ENCODE measurements at regions not wholly inside any gene's neighbourhood (a gene's known extent, or its start where the extent isn't known, plus 50 kb on each side); places are given as distances from the start of the nearest gene placed in this dataset.
"Not testable (repeated sequence)": the region's sequence is repeated elsewhere in the genome, so short reads cannot be mapped to it uniquely, and the experiment has no call there.

DNA sequence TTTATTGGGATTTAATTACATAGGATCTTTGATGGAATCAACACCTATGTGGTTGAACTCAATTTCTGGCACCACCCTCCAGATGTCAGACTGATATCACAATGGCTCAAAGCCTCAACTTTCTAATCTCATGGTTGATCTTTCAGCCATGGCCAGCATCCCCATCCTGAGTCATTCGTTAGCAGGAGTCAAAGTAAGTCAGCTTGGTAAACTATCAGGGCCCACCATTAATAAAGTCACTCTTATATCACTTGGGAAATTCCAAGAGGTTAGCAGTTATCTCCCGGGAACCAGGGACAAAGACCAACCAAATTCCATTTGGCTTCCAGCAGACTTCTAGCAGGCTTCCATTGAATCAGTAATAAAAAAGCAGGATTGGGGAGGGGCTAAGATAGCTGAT, 50.7 kb upstream of the TNFSF4 start:
- DNase-seq, result no peak

DNA sequence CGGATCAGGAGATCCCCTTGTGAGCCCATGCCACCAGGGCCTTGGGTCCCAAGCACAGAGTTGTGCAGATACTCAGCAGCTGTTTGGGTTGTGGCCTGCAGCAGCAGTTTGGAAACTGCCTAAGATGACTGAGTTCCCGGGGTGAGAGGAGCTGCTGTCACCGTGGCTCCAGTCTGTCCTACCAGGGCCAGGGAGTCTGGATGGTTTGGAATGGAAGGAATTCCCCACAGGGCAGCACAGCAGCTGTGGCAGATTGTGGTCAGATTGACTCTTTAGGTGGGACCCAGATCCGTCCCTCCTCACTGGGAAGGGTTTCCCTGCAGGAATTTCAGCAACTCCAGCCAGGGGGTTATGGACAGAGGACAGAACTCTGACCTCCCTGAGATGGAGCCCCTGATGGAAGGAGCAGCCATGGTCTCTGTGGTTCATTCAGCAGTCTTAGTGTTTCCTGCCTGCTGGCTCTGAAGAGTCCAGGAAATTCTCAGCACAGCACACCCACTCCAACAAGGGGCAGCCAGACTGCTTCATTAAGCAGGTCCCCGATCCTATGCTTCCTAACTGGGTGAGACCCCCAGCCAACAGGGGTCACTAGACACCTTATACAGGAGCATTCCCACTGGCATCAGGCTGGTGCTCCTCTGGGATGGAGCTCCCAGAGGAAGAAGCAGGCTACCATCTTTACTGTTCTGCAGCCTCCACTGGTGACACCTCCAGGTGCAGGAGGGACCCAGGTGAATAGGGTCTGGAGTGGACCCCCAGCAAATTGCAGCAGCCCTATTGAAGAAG, 51.5 kb upstream of the TNFSF4 start:
- DNase-seq, result no peak

DNA sequence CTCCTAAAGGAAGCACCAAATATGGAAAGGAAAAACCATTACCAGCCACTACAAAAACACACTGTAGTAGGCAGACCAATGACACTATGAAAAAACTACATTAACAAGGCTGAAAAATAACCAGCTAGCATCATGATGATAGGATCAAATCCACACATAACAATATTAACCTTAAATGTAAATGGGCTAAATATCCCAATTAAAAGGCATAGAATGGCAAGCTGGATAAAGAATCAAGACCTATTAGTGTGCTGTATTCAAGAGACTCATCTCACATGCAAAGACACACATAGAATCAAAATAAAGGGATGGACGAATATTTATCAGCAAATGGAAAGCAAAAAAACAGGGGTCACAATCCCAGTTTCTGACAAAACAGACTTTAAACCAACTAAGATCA, 53.2 kb upstream of the TNFSF4 start:
- DNase-seq, result not testable (repeated sequence)

DNA sequence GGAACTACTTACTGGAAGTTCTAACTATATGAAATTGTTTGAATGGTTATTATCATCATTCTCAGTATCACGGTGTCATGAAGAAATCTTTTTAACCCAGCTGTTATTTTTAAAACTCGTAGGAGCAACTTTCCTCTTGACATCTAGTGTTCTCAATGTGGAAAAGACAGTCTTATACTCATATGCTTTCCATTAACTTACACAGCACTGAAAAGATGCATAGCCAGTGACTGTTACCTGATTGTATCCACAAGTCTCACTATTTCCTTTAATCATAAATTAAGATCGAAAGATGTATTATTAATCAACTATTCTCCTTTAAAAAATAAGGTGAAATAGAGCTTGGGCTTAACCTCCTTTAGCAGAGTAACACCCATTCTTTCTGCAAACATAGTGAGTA, 59.7 kb upstream of the TNFSF4 start:
- no peak for DNase-seq

DNA sequence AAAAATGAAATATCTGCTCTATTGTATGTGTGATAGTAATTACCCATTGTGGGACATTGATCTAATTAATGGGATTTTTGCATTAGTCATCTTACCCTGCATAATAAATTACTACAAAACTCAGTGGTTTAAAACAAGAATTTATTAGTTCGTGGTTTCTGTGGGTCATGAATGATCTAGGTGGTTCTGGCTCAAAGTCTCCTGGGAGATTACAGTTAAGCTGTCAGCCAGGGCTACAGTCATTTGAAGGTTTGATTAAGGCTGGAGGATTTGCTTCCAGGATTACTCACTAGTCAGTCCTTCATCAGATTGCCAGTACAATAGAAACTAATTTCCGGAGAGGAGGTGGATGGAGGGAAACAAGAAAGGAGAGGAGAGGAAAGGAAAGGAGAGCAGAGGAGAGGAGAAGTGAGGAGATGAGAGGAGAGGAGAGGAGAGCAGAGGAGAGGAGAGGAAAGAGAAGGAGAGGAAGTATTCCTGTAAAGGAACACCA, 60.4 kb upstream of the TNFSF4 start:
- no peak for DNase-seq

DNA sequence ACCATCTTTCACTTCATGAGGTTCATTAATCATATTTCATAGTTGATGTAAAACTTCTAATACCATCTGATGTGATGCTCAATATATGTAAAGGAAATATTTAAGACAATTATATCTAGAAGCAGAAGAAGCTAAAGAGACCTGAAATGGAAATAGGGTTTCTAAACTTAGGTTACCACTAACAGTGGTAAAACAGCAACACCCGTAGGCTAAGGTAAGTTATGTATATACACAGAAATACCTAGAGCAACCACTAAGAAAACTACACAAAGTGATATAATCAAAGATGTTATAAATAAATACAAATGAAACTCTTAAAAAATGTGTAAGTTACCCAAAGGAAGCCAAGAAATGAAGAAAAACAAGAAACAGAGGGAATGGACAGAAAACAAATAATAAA, 61.1 kb upstream of the TNFSF4 start:
- DNase-seq, result no peak

DNA sequence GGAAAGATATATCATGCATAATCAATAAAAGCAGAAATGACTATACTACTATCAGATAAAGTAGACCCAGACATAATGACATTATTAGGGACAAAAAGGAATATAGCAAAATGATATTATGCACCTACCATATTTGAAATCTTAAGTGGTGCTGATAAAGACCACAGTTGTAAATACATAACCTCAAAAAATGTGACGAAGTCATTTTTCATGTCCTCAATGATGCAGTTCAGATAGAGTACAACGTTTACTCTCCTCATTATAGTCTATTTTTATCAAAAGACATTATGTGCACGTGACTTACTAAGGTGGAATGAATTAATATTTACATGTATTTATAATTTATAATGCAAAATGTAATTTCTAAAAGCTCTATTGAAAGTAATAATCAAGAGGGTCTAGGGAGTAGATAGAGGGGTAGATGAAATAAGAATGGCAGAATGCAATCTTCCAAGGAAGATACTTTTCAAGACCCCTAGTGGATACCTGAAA, 61.7 kb upstream of the TNFSF4 start:
- DNase-seq, result no peak

DNA sequence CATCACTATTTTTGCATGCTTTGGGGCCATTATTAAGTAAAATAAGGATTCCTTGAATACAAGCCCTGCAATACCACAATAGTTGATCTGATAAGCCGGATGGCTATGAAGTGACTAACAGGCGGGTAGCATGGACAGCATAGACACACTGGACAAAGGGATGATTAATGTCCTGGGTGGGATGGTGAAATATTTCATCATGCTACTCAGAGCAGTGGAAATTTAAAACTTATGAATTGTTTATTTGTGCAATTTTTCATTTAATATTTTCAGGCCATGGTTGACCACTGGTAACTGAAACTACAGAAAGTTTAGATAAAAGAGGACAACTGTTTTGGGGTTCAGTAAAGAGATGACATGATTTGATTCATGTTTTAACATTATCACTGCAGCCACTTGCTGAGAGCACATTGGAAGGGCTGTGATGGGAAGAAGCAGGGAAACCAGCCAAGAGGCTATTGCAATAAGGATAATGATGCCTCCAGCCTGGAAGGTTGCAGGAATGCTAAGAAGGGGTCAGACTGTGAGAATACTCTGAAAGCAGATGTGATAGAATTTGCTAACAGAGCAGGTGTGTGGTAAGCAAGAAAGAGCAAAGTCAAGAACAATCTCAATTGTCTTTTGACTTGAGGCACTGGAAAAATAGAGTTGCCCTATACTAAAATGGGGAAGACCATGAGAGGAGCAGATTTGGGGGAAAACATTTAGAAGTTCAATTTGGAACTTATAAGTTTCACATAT, 62.5 kb upstream of the TNFSF4 start:
- no peak for DNase-seq

GRCh38 chr1:173270243-173270642, 63.1 kb upstream of the TNFSF4 start:
- DNase-seq, result no peak

- DNase-seq, result not testable (repeated sequence)
These were observed 63.9 kb upstream of the TNFSF4 start for GRCh38 chr1:173271021-173271420.

DNA sequence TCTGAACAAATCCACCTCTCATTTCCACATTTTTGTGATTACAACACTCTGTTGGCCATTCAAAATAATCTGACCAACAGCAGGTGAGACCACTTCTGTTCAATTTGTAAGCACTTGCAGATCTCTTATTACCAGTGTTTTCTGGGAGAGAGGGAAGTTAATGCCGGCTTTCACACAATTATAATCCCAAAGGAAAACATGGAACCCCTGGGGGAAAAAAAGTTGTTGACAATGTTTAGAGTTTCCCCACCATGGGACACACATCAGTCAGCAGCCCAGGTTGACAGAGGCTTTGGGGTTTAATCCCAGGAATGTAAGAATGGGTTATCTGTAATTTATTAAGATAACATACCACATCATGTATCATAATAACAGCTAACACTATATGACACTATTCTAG, 68.4 kb upstream of the TNFSF4 start:
- DNase-seq, result no peak

- DNase-seq, result no peak
These were observed 70.0 kb upstream of the TNFSF4 start for GRCh38 chr1:173276922-173277800.

DNA sequence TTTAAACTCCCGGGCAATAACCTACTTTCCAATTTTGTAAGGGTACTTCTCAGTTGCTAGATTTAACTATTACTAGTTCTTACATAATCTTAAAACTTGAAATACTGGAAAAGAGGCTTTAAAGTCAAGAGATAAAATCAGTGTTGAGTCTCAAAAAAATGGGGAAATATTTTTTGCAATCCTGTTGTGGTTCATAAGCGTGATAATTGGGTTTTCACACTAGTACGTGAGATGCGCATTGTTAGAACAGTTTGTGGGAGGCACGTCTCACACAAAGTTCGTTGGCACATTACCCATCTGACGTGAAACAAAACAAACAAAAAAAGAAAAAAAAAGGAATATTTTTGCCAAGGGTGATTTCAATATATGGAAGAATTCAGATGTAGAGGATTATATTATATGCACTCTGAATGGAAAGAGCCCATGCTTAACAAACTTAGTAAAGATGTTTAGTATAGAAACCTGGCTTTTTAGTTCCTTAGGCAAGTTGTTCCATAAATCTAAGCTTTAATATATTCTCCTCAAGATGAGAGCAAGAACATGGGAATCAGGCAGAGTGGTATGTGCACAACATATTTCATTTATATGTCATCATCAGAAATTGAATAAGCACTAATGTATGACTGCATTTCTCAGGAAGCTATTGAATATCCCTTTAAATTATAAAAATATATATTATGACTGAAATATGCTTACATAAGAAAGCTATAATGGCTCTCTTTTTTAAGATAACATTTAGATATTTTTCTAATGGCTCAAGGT, 73.9 kb upstream of the TNFSF4 start:
- DNase-seq, result no peak

DNA sequence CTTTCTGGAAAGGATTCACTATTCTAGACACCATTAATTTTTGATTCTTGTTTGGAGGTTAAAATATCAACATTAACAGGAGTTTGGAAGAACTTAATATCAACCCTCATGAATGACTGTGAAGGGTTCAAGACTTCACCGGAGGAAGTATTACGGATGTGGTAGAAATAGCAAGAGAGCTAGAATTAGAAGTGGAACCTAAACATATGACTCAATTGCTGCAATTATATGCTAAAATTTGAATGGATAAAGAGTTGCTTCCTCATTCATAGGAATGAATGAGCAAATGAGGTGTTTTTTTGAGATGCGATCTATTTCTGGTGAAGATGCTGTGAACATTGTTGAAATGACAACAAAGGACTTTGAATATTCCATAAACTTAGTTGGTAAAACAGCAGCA, 77.9 kb upstream of the TNFSF4 start:
- no peak for DNase-seq

GRCh38 chr1:173287785-173288184, 80.7 kb upstream of the TNFSF4 start:
- DNase-seq, result no peak

DNA sequence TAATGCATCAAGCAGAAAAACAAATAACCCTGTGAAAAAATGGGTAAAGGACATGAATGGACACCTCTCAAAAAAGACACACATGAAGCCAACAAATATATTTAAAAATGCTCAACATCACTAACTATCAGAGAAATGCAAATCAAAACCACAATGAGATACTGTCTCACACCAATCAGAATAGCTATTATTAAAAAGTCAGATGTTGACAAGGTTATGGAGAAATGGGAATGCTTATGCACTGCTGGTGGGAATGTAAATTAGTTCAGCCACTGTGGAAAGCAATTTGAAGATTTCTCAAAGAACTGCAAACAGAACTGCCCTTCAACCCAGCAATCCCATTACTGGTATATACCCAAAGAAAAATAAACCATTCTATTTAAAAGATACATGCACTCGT, 86.6 kb upstream of the TNFSF4 start:
- no peak for DNase-seq

DNA sequence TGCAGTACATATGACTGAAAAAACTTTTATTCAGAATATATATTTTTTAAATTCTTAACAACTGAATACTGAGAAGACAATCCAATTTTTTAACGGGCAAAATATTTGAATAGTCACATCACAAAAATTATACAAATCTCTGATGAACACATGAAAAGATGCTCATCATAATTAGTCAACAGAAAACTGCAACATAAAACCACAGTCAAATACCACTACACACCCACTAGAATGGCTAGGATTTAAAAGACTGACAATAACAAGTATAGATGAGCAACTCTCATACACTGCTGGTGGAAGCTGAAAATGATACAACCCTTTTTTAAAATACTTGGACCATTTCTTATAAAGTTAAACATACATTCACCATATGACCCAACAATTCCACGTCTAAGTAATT, 87.7 kb upstream of the TNFSF4 start:
- no peak for DNase-seq

- DNase-seq, result no peak
These were observed 88.3 kb upstream of the TNFSF4 start for GRCh38 chr1:173295391-173295790.

DNA sequence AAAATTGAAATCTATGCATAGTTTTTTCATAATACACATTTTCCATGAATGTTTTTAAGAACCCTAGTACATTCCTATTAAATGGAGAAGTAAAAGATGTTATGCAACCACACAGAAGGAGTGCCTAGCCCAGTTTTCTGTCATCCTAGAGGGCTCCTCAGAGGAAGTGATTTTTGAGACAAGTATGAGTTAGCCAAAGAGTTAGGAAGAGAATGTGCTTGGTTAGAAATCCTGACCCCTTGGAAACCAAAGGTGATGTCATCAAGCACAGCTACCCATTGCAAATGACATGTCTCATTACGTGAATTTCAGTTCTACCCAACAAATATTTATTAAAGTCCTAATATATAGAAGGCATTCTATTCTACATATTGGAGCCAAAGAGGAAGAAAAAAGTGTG, 88.9 kb upstream of the TNFSF4 start:
- no peak for DNase-seq

DNA sequence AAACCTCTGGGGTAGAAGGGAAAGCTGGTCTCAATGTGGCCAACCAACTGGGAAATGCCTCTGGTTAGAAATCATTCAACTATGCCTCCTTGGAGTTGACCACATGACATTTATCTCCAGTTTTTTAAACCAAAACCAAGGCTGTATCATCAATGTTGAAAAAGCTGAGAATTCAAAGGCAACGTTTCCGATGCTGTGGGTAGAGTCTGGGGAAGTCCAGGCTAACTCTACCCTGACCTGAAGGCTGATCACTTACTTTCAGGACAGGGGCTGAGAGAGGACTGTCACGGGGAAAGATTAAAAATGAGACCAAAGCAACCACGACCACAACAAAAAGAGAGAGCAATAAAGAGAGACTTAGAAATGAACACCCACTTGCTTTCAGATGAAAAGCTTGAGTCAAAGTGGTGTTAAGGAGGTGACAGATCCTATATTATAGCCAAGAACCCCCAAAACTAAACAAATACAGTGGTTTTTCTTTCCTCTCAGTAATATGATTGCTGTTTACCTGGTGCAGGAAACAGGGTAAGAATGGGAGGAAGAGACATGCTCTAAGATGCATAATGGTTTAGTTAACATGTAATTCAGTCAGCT, 90.8 kb upstream of the TNFSF4 start:
- no peak for DNase-seq

- DNase-seq, result no peak
These were observed 93.2 kb upstream of the TNFSF4 start for GRCh38 chr1:173300061-173301044.
